Epidermal melanocyte (primary cell): ENCODE measurements at regions not wholly inside any gene's neighbourhood (a gene's known extent, or its start where the extent isn't known, plus 50 kb on each side); places are given as distances from the start of the nearest gene placed in this dataset.
"Not testable (repeated sequence)": the region's sequence is repeated elsewhere in the genome, so short reads cannot be mapped to it uniquely, and the experiment has no call there.

ENCODE experiments used
- DNase-seq: peaks from one replicate; pipeline ENCODE4 v3.0.0; 2011; ENCODE audit warnings: low spot score; ENCODE audit not compliant: insufficient read length

DNA sequence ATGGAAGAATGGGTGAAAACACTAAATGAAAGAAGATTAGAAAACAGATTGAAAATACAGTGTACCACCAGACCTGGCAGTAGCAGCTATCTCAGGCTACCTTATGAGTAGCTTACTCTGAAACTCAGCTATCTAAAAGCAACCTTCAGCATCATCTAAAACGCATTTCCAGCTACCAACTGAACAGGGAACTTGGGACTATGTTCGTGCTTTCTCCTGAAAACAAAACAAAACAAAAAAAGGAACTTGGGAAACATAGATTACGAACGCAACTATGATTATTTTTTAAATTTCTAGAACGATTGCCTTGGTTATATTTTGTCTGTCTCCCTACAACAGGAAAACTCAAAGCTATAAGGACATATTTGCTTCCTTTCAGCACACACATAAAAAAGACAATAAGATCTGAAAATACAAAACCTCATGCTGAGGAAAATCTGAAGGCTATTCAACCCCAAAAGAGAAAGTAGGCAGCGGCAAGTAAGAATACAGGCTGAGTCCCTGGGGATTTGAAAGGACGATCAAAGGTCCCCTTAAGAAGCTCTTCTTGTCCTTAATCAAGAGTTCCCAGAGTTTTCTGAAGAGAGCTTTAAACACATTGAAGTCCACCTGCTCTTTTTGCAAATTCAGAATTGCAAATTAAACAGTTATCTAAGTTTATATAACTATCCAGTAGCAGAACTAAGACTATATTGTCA lies 53.4 kb downstream of the OR2K2 start:
- DNase-seq: no peak

DNA sequence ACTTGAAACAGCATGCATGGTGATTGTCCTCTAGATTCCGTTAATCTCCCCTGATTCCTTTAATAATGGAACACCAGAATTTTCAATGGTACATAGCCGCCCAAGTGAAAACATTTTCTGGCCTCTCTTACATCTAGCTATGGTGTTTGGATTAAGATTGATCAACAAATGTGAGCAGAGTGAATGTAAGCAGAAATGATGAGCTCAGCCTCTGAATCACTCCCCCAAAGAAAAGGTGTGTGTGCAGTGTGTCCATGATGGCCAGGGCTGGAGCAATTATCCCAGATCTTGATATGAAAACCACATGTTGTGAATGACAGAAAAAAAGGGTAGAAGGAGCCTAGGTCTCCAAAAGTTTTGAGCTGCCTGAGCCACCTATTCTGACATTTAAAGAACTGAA lies 55.3 kb downstream of the OR2K2 start:
- no peak for DNase-seq

DNA sequence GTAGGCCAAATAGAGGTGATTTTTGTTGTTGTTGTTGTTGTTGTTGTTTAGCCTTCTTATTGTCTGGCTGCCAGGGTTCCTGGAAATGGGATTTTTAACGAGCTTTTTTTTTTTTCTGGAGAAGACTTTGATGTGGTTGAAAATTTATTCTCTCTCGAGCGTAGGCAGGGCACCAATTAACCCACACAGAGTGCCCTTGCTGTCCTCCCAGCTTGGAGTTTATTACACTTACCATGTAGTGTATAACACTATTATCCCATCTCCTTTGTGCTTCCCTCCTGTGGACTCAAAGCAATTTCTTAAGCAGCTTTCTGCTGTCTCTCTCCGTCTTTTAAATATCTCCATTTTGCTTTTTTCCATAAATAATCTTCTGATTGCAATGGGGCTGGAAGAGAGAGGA lies 57.4 kb downstream of the OR2K2 start:
- no peak for DNase-seq

DNA sequence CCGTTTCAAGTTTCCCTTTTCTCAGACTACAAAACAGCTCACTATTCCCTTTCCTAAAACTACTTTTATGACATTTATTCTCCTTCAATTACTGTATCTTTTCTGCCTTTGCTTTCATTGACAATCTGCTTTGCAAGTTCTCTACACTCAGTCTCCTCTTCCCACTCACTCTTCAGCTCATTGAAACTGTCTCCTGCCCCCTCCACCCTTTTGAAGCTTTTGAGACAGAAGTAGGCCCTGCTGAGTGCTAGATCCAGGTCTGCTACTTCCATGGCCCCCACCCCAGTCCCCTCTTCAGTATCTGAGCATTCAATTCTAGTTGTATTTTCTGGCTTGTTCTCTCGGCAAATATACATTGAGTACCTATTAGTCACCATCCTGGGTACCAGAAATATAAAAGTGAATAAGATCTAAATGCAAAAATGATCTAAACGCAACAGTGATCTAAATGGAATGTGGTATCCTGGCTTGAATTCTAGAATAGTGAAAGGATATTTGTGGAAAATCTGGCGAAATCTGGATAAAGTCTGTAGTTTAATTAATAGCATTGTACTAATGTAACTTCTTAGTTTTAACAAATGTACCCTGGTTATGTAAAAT lies 58.4 kb downstream of the OR2K2 start:
- no peak for DNase-seq

DNA sequence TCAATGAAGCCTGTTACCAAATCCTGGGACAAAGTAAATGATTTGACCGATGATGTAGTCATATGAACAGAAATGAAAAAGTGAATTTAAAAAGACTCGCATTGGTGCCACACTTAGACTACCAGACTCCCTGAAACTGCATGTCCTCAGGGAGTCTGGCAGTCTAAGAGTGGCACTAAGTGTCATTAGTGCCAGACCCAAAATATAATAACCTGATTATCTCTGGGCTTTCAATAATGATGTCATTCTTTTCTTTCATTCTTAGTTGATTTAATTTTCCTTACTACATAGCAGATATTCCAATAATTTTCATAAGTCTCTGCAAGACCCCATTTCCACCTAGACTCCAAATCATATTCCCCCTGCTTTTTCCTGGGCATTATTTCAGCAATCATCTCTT lies 59.0 kb downstream of the OR2K2 start:
- no peak for DNase-seq

GRCh38 chr9:111266024-111266423 lies 64.0 kb downstream of the OR2K2 start:
- DNase-seq: not testable (repeated sequence)

DNA sequence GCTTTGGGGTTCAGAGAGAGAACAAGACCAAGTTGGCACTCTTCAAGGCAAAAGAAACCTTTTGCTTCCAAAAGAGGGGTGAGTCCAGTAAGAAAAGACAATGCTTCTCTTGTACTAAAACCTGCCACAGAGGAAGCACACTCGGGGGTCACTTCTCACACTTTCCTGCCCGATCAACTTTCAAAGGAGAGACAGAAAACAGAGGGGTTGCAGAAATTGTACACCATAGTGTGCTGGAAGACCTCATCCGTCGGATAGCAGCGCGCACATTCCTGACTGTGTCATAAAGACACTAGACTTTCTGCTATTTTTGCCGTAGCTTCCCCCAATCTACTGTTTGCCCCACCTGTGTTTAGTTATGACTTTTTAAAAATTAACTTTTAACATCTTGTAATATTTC lies 66.9 kb downstream of the OR2K2 start:
- DNase-seq: no peak

DNA sequence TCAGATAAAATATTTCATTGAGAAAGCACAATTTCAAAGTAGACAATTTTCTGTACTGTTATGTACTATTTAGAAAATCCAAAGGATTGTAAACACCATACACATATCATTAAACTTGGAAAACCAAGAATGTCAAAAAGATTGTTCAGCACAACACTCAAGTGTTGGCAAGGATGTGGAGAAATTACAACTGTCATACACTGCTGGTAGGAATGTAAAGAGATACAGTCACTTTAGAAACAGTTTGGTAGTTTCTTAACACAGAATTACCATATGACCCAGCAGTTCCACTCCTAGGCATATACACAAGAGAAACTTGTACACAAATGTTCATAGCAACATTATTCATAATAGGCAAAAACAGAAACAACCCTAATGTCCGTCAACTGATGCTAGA lies 71.2 kb downstream of the OR2K2 start:
- DNase-seq: no peak

DNA sequence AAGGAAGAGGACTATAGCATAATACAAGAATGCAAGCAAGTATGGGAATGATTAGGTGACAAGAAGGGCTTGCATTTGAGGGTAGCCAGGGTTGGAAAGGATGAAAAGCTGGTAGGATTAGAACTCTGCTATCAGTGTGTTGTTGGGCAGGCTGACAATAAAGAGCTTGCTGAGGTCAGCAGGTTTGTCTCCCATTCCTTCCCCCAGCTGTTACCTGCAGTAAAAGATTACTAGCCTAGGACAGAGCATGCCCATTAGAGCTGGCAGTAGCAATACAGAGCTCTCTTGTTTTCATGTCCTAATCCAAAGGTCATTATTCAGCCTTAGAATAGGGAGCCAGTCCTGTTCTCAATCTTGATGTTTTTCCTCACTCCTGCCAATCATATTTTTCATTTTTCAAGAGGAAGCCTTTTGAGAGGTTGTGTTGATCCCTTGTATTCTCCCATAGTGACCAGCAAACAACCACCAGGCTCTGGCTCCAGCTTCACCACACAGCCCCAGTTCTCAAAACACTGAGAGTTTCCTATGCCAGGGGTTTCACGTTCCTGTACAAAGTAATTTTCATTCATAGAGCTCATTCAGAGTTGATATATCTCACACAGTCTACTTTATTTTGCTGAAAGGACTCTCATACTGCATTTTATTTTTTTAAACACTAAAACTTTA lies 71.7 kb downstream of the OR2K2 start:
- no peak for DNase-seq

- no peak for DNase-seq
These were observed 76.1 kb downstream of the OR2K2 start for GRCh38 chr9:111253742-111254437.

GRCh38 chr9:111250875-111251842 lies 78.9 kb downstream of the OR2K2 start:
- no peak for DNase-seq

DNA sequence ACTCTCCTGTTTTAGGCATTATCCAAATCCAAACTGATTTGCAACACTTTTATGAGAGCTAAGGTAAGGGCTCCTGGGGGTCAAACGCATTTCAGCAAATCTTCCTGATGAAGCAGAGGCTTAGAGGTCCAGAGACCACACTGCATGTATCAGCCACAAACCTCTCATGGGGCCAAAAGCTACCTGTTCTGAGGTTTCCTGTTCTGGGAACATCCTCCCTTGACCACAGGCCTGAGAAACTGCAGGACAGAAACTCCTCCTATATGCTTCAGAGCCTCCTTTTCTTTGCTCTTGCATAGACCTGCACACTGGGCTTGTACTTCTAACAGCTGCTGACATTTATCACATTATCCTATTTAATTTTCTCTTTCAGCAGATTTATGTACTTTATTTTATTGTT lies 92.6 kb downstream of the OR2K2 start:
- DNase-seq: no peak

DNA sequence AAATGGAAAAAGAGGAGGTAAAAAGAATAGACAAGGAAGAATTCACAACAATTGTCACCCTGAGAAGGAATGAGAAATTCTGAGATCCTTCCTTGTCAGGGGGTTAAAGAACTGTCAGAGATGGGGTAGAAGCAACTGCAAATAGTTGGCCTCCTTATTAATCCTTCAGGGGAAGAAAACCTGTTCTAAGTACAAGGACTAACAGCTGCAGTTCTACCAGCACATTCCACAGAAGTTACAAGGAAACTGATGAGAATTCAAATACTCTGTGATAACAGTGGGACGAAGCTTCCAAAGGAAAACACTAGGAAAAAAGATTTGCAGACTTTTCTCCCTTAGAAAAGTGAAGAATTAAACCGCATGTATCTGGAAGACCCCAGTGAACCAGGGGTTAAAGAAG lies 93.7 kb downstream of the OR2K2 start:
- no peak for DNase-seq

- no peak for DNase-seq
These were observed 96.1 kb downstream of the OR2K2 start for GRCh38 chr9:111233963-111234362.

- no peak for DNase-seq
These were observed 96.8 kb downstream of the OR2K2 start for GRCh38 chr9:111232997-111233790.

DNA sequence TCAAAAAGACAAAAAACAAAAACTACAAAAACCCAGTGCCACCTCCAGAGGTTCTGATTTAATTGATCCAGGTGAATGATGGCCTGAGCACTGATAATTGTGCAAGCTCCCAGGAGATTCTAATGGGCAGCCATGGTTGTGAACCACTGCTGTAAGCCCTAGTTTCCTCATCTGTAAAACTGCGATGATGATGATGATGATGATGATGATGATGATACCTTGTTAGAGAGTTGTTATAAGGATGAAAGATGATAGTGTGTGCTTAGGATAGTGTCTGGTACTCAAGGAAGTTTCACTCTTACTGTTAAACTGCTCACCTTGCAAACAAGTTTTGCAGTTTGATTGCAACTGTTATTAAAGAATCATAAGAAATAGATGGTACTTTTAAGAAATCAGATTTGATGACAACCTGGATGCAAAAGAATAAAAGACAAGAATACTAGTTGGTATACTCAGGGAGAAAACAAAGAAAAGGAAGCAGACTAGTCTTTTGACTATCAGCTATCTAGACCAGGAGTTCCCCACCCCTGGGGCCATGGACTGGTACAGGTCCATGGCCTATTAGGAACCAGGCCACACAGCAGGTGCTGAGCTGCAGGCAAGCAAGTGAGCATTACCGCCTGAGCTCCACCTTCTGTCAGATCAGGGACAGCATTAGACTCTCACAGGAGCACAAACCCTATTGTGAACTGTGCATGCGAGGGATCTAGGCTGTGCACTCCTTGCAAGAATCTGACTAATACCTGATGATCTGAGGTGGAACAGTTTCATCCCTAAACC lies 98.0 kb downstream of the OR2K2 start:
- no peak for DNase-seq

DNA sequence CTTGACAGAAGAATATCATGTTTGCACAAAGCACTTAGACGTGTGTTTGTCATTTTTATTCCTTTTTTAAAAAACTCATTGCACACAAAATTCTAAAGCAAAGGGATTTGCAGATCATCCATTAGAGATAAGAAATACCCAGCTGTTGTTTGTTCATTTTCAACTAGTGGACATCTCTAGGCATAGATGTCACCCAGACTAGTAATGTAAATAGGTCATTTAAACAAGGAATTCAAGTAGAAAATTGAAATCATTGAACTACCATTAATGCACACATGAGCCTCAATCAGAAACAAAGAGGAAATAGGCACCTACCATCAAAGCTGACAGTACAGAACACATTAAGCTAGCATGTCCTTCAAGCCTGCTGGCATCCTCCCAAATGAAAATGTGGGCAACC lies 107.3 kb downstream of the OR2K2 start:
- no peak for DNase-seq

DNA sequence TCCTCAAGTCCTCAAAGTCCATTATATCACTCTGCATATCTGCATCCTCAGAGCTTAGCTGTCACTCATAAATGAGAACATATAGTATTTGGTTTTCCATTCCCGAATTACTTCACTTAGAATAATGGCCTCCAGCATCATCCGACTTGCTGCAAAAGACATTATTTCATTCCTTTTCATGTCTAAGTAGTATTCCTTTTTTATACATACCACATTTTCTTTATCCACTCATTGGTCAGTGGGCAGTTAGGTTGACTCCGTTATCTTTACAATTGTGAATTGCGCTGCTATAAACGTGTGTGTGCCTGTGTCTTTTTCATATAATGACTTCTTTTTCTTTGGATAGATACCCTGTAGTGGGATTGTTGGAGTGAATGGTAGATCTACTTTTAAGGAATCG lies 117.2 kb downstream of the OR2K2 start:
- DNase-seq: no peak

- DNase-seq: no peak
These were observed 131.1 kb downstream of the OR2K2 start for GRCh38 chr9:111198936-111199335.

DNA sequence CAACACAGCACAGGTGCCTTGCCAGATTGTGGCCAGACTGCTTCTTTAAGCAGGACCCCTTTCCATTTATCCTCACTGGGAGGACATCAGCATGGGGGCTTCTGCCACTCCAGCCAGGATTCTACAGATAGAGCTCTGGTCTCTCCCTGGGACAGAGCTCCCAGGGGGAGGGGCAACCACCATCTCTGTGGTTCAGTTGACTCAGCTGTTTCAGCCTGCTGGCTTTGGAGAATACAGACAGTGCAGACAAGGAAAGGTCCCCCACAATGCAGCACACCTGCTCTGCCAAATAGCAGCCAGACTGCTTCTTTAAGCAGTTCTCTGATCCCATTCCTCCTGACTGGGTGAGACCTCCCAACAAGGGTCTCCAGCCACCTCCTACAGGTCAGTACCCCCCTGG lies 132.8 kb downstream of the OR2K2 start:
- DNase-seq: no peak
